HG03457 (cell line): ENCODE measurements at regions not wholly inside any gene's neighbourhood (a gene's known extent, or its start where the extent isn't known, plus 50 kb on each side); places are given as distances from the start of the nearest gene placed in this dataset.
"Not testable (repeated sequence)": the region's sequence is repeated elsewhere in the genome, so short reads cannot be mapped to it uniquely, and the experiment has no call there.

Source experiments
- ATAC-seq: cut with Tn5 transposase; IDR thresholded peaks from one replicate; pipeline ENCODE4 v1.9.1; 2021; ENCODE audit warnings: moderate number of reproducible peaks; ENCODE audit not compliant: unreplicated experiment

- no peak for ATAC-seq
Measured at GRCh38 chr1:38522915-38523567, 336.5 kb downstream of the RRAGC start.

GRCh38 chr1:38516560-38516959, 343.0 kb downstream of the RRAGC start:
- ATAC-seq, result no peak

GRCh38 chr1:38512789-38513188, 346.8 kb downstream of the RRAGC start:
- no peak for ATAC-seq

GRCh38 chr1:38512024-38512767, 347.4 kb downstream of the RRAGC start:
- no peak for ATAC-seq

GRCh38 chr1:38508232-38508631, 351.3 kb downstream of the RRAGC start:
- no peak for ATAC-seq

GRCh38 chr1:38507563-38507962, 352.0 kb downstream of the RRAGC start:
- ATAC-seq, result no peak

- ATAC-seq, result no peak
Measured at GRCh38 chr1:38505944-38506343, 353.6 kb downstream of the RRAGC start.

GRCh38 chr1:38502758-38503157, 356.8 kb downstream of the RRAGC start:
- no peak for ATAC-seq

- ATAC-seq, result no peak
Measured at GRCh38 chr1:38500891-38501290, 358.7 kb downstream of the RRAGC start.

GRCh38 chr1:38500352-38500751, 359.2 kb downstream of the RRAGC start:
- no peak for ATAC-seq

- ATAC-seq, result no peak
Measured at GRCh38 chr1:38498686-38499085, 360.9 kb downstream of the RRAGC start.

- no peak for ATAC-seq
Measured at GRCh38 chr1:38497921-38498656, 361.5 kb downstream of the RRAGC start.

GRCh38 chr1:38493306-38493705, 366.3 kb downstream of the RRAGC start:
- not testable (repeated sequence) for ATAC-seq

- ATAC-seq, result no peak
Measured at GRCh38 chr1:38489844-38490270, 369.7 kb downstream of the RRAGC start.

GRCh38 chr1:38488162-38488898, 371.2 kb downstream of the RRAGC start:
- no peak for ATAC-seq

- ATAC-seq, result no peak
Measured at GRCh38 chr1:38487396-38487795, 372.2 kb downstream of the RRAGC start.

- ATAC-seq, result no peak
Measured at GRCh38 chr1:38486085-38486484, 373.5 kb downstream of the RRAGC start.

- ATAC-seq, result no peak
Measured at GRCh38 chr1:38481871-38482826, 377.4 kb downstream of the RRAGC start.

GRCh38 chr1:38479662-38480061, 379.9 kb downstream of the RRAGC start:
- ATAC-seq, result not testable (repeated sequence)

GRCh38 chr1:38477811-38478210, 381.8 kb downstream of the RRAGC start:
- ATAC-seq, result no peak
